ENCODE measurements at regions not wholly inside any gene's neighbourhood (a gene's known extent, or its start where the extent isn't known, plus 50 kb on each side); places are given as distances from the start of the nearest gene placed in this dataset.

DNA sequence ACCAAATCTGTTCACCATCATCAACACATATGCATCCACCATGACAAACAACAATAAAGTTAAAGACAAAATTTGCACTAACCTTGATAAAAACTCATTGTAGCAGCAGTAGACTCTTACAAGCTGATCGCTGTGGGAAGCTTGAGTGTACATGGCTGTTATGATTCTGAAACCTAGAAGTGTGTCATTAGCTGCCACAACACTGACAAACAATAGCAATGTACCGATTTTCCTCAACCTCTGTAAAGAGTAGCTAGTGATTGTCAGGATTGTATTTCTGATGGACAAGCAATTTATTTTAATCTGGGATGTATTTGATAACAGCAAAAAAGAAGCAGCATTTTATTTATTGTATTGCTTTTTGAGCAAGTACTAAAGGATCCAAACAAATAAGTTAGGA, 1357.7 kb downstream of the ROBO1 start:
- Histone ChIP-seq H3K4me2 (ENCODE audit: low read depth, low read length, poor library complexity, severe bottlenecking) (no peak overlapping the region), H3K9me3 (ENCODE audit: insufficient read depth, low read depth, low read length) (peaks cover 2% of the 10 kb centered on the region; the same call in 1 of the 2 replicates), H3F3A (ENCODE audit: low read depth) (no peaks in the 10 kb centered on the region), H3K9me2 (replicated peaks; ENCODE audit: low read depth, low read length) (no peaks in the 10 kb centered on the region), H4K20me1 (ENCODE audit: insufficient read depth, low read length, poor library complexity, severe bottlenecking) (no peaks in the 10 kb centered on the region), H2AFZ (ENCODE audit: low read length) (no peak overlapping the region), H3K4me1 (ENCODE audit: insufficient read depth, low read length, poor library complexity, severe bottlenecking) (no peaks in the 10 kb centered on the region), H3K79me2 (ENCODE audit: insufficient read depth, low read length) (no peaks in the 10 kb centered on the region), H3K36me3 (ENCODE audit: insufficient read depth, low read length) (no peaks in the 10 kb centered on the region), H3K4me3 (ENCODE audit: low read length, poor library complexity, severe bottlenecking) (no peak overlapping the region), H3K9ac (ENCODE audit: low read depth, low read length, poor library complexity, severe bottlenecking) (no peak overlapping the region), H3K27me3 (ENCODE audit: insufficient read depth, low read length, poor library complexity, severe bottlenecking) (no peaks in the 10 kb centered on the region)
- TF ChIP-seq EZH2phosphoT487 (IDR thresholded peaks at IDR 0.05; ENCODE audit: borderline replicate concordance), result no peak
- no peak for TF ChIP-seq CTCF (conservative IDR thresholded peaks at IDR 0.05; ENCODE audit: low read length)

- TF ChIP-seq CTCF (conservative IDR thresholded peaks at IDR 0.05; ENCODE audit: low read length) (no peak), EZH2phosphoT487 (IDR thresholded peaks at IDR 0.05; ENCODE audit: borderline replicate concordance) (no peak)
- H2AFZ ChIP-seq (ENCODE audit: low read length), result no peak overlapping the region
- H3K27me3 ChIP-seq (ENCODE audit: insufficient read depth, low read length, poor library complexity, severe bottlenecking), result no peaks in the 10 kb centered on the region
- H4K20me1 ChIP-seq (ENCODE audit: insufficient read depth, low read length, poor library complexity, severe bottlenecking), result no peaks in the 10 kb centered on the region
- H3K4me1 ChIP-seq (ENCODE audit: insufficient read depth, low read length, poor library complexity, severe bottlenecking), result no peaks in the 10 kb centered on the region
- H3K4me3 ChIP-seq (ENCODE audit: low read length, poor library complexity, severe bottlenecking), result no peak overlapping the region
- no peaks in the 10 kb centered on the region for H3F3A ChIP-seq (ENCODE audit: low read depth)
- H3K9ac ChIP-seq (ENCODE audit: low read depth, low read length, poor library complexity, severe bottlenecking), result no peak overlapping the region
- H3K9me3 ChIP-seq (ENCODE audit: insufficient read depth, low read depth, low read length), result no peaks in the 10 kb centered on the region
- H3K4me2 ChIP-seq (ENCODE audit: low read depth, low read length, poor library complexity, severe bottlenecking), result no peak overlapping the region
- no peaks in the 10 kb centered on the region for H3K79me2 ChIP-seq (ENCODE audit: insufficient read depth, low read length)
- no peaks in the 10 kb centered on the region; the same call in 1 of the 2 replicates for H3K9me2 ChIP-seq (replicated peaks; ENCODE audit: low read depth, low read length)
- no peaks in the 10 kb centered on the region for H3K36me3 ChIP-seq (ENCODE audit: insufficient read depth, low read length)
Observed at GRCh38 chr3:78414261-78414660, 1353.5 kb downstream of the ROBO1 start.

DNA sequence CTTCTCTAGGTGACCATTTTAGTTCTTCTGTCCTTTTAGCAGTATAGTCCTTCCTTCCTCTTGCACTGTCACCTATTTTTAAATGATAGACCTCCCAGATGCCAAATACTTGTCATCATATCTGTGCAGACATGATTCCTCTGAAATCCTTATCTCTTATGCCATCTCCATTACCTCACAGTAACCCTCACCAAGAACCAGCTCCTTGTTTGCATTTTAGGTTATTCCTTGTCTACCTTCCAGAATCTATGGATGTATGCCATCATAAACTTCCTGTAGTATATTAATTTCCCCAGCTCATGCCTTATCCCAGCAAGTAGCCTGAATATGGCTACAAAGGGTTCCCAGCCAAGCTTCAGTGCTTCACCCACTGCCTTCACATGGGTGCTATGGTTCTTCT, 1347.2 kb downstream of the ROBO1 start:
- H3K9ac ChIP-seq (ENCODE audit: low read depth, low read length, poor library complexity, severe bottlenecking), result no peak overlapping the region
- H3F3A ChIP-seq (ENCODE audit: low read depth), result no peaks in the 10 kb centered on the region
- no peak overlapping the region for H3K4me3 ChIP-seq (ENCODE audit: low read length, poor library complexity, severe bottlenecking)
- H3K27me3 ChIP-seq (ENCODE audit: insufficient read depth, low read length, poor library complexity, severe bottlenecking), result no peaks in the 10 kb centered on the region
- no peaks in the 10 kb centered on the region for H3K36me3 ChIP-seq (ENCODE audit: insufficient read depth, low read length)
- H4K20me1 ChIP-seq (ENCODE audit: insufficient read depth, low read length, poor library complexity, severe bottlenecking), result no peaks in the 10 kb centered on the region
- H3K9me2 ChIP-seq (replicated peaks; ENCODE audit: low read depth, low read length), result no peaks in the 10 kb centered on the region; the same call in 1 of the 2 replicates
- no peak overlapping the region for H2AFZ ChIP-seq (ENCODE audit: low read length)
- no peaks in the 10 kb centered on the region for H3K4me1 ChIP-seq (ENCODE audit: insufficient read depth, low read length, poor library complexity, severe bottlenecking)
- TF ChIP-seq CTCF (conservative IDR thresholded peaks at IDR 0.05; ENCODE audit: low read length), result no peak
- no peak for TF ChIP-seq EZH2phosphoT487 (IDR thresholded peaks at IDR 0.05; ENCODE audit: borderline replicate concordance)
- no peaks in the 10 kb centered on the region for H3K79me2 ChIP-seq (ENCODE audit: insufficient read depth, low read length)
- no peaks in the 10 kb centered on the region for H3K9me3 ChIP-seq (ENCODE audit: insufficient read depth, low read depth, low read length)
- no peak overlapping the region for H3K4me2 ChIP-seq (ENCODE audit: low read depth, low read length, poor library complexity, severe bottlenecking)
